ENCODE measurements at regions not wholly inside any gene's neighbourhood (a gene's known extent, or its start where the extent isn't known, plus 50 kb on each side); places are given as distances from the start of the nearest gene placed in this dataset.

DNA sequence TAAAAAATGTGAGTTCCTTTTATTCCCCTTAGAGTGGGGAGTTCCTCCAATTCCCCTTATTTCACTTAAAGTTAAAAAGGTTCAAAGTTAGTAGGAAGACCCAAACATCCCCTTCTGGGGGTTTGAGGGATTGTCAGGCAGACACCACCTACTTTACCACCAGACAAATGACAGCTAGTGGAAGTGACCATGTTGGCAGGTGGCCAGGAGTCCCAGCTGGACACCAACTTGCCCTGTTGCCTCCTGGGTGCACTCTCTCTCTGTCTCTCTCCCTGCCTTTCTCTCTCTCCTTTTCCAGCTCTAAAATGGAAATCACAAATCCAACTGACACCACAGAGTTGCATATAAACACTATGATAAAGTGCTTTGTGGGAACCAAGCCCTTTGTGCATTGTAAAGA lies 307.7 kb upstream of the TLE4 start:
- no peak for DNase-seq (ENCODE audit: low read depth)
- TF ChIP-seq, protein P1, sequence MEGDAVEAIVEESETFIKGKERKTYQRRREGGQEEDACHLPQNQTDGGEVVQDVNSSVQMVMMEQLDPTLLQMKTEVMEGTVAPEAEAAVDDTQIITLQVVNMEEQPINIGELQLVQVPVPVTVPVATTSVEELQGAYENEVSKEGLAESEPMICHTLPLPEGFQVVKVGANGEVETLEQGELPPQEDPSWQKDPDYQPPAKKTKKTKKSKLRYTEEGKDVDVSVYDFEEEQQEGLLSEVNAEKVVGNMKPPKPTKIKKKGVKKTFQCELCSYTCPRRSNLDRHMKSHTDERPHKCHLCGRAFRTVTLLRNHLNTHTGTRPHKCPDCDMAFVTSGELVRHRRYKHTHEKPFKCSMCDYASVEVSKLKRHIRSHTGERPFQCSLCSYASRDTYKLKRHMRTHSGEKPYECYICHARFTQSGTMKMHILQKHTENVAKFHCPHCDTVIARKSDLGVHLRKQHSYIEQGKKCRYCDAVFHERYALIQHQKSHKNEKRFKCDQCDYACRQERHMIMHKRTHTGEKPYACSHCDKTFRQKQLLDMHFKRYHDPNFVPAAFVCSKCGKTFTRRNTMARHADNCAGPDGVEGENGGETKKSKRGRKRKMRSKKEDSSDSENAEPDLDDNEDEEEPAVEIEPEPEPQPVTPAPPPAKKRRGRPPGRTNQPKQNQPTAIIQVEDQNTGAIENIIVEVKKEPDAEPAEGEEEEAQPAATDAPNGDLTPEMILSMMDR (IDR thresholded peaks at IDR 0.05; ENCODE audit: insufficient read depth, low read depth, low read length), result no peak
- no peak overlapping the region for H3K4me3 ChIP-seq (ENCODE audit: low read depth, low read length)

DNA sequence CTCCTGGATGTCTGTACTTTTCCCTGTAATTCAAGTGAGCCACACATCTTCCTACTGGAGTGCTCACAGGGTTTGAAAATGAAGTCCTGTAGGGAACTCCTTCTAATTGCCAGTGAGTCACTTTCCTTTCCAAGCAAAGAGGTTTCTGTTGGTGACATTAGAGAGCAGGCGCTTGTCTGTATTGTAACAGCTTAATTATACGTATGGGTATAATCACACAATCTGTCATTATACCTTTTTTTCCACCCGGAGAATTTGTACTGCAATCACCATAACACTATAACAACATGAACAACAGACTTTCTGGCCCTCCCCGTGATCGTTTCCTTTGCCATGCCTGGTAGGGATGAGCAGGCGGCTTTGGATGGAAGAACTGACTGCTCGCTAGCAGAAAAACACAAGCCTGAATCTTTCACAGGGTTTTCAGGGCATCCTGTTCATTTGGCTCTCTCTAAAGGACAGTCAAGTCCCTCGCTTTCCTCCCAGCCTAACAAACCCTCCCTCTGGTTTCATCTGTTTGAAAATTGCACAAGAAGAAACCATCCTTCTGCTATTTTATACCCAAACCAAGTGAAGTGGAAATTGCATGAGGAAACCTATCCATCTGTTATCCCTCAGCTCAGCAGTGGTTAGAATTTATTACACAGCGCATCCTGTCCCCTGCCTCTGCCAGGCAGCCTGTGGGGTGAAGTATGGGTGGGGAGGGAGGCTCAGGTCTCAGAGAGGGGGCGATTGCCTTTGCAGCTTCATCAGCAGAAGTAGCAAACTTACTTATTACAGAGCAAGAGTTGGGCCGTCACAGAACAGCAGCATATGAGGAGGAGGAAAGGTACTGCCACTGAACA lies 307.0 kb upstream of the TLE4 start:
- H3K4me3 ChIP-seq (ENCODE audit: low read depth, low read length), result no peak overlapping the region
- DNase-seq (ENCODE audit: low read depth), result no peak

DNA sequence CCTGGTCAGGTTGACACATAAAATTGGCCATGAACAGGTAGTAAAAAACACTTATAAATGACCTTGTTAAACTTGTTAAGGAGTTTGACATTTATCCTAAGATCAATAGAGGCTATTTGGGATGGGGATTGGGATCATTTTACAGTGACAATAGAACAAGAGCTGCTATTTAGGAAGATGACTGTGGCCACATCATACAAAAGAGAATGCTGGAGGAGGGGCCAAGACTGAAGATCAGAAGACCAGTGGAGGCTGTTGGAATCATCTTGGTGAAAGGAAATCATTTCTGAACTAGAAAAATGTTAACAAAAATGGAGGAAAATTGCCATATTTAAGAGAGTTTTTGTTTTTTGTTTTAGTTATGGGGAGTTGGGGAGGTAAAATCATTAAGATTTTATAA lies 304.8 kb upstream of the TLE4 start:
- TF ChIP-seq, protein P1 (IDR thresholded peaks at IDR 0.05; ENCODE audit: insufficient read depth, low read depth, low read length), result no peak
- DNase-seq (ENCODE audit: low read depth), result no peak
- no peak overlapping the region for H3K4me3 ChIP-seq (ENCODE audit: low read depth, low read length)

More for the DNA sequence above, 307.0 kb upstream of the TLE4 start:
- TF ChIP-seq, protein P1 (IDR thresholded peaks at IDR 0.05; ENCODE audit: insufficient read depth, low read depth, low read length), result no peak

DNA sequence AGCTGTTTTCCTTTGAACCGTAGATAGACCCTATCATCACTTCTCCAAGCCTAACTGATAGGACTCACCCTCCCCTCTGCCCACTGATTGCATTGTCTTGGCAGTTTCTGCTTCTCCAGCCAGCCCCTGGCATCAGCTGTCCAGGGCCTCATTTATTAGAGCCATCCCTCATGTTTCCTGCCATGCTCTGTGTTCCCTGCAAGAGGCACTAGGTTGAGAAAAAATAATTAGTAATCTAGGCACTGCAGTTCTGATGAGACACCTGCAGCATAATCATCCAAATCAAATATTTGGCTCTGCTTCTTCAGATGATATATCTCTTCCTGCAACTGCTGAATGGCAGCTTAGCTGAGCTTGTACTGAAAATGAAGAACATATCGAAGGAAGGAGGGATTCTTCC lies 303.0 kb upstream of the TLE4 start:
- no peak for DNase-seq (ENCODE audit: low read depth)
- TF ChIP-seq, protein P1 (IDR thresholded peaks at IDR 0.05; ENCODE audit: insufficient read depth, low read depth, low read length), result no peak
- no peak overlapping the region for H3K4me3 ChIP-seq (ENCODE audit: low read depth, low read length)

DNA sequence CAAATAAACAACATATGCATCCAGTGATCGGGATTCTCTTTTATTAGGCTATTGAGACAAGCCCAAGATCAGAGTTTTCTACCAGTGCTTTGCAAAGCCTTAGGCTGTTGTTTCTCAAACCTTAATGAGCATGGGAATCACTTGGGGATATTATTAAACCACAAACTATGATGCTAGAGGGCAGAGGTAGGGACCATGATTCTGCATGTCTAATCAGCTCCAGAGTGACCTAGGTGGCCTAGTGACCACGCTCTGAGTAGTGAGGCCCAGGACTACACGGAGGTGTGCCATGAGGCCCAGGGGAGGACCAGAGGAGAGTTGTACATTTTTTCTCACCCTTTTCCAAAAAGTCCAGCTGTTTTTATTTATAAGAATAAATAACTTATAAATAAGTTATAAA lies 298.5 kb upstream of the TLE4 start:
- no peak for DNase-seq (ENCODE audit: low read depth)
- TF ChIP-seq, protein P1 (IDR thresholded peaks at IDR 0.05; ENCODE audit: insufficient read depth, low read depth, low read length), result no peak
- H3K4me3 ChIP-seq (ENCODE audit: low read depth, low read length), result no peak overlapping the region

DNA sequence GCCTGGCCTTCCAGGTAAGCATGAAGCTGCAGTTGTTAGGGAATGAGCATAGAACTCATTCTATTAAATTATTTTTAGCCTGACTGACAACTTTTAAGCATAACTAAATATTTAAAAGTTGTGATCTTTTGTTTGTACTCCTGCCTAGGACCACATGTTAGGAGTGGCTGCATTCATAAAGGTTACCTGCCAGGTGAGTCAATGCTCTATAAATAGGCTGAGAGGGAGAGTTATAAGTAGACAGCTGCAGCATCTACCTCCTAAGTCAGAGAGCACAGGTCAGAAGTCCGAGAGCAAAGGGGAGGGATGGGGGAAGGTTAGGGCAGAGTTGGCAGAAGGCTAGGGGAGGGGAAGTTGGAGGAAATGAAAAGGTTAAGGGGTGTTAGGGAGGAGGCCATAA lies 292.4 kb upstream of the TLE4 start:
- TF ChIP-seq, protein P1 (IDR thresholded peaks at IDR 0.05; ENCODE audit: insufficient read depth, low read depth, low read length), result no peak
- no peak for DNase-seq (ENCODE audit: low read depth)
- H3K4me3 ChIP-seq (ENCODE audit: low read depth, low read length), result no peak overlapping the region

DNA sequence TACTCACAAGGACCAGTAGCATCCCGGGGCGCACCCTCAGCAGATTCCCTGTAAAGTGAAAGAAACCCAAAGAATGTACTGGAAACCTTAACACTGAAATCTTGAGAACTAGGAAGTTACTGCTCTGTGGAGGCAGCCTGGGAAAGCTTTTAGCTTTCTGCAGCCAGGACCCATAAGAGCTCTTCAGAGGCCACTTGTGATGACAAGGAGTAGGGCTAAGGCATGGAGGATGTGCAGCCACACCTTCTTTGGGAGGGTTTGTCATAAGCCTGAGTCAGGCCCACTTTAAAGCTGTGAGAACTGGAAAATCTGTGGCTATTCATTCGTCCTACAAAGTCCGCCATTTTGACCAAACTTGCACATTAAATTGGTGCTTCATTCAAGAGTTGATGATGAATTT lies 291.1 kb upstream of the TLE4 start:
- TF ChIP-seq, protein P1 (IDR thresholded peaks at IDR 0.05; ENCODE audit: insufficient read depth, low read depth, low read length), result no peak
- H3K4me3 ChIP-seq (ENCODE audit: low read depth, low read length), result no peak overlapping the region
- DNase-seq (ENCODE audit: low read depth), result no peak

All from fibroblast of villous mesenchyme (primary cell).